ENCODE measurements at regions not wholly inside any gene's neighbourhood (a gene's known extent, or its start where the extent isn't known, plus 50 kb on each side); places are given as distances from the start of the nearest gene placed in this dataset.

- Histone ChIP-seq H3K27me3 (replicated peaks; ENCODE audit: control insufficient read depth, insufficient read depth, low read length) (no peaks in the 10 kb centered on the region), H3K9ac (ENCODE audit: low read length) (no peak overlapping the region), H3K36me3 (ENCODE audit: control insufficient read depth, insufficient read depth, low read length, severe bottlenecking) (no peaks in the 10 kb centered on the region), H3K4me1 (ENCODE audit: control insufficient read depth, insufficient read depth, low read length) (no peaks in the 10 kb centered on the region), H3K9me3 (ENCODE audit: control insufficient read depth, low read length) (no peaks in the 10 kb centered on the region), H3K4me3 (ENCODE audit: low read length) (no peak overlapping the region)
- DNase-seq (ENCODE audit: low read depth) = no peak
These were observed 308.9 kb downstream of the BTG1 start for GRCh38 chr12:91836696-91837095.

GRCh38 chr12:91836264-91836663 lies 309.4 kb downstream of the BTG1 start:
- Histone ChIP-seq H3K4me3 (ENCODE audit: low read length) (no peak overlapping the region), H3K9ac (ENCODE audit: low read length) (no peak overlapping the region), H3K36me3 (ENCODE audit: control insufficient read depth, insufficient read depth, low read length, severe bottlenecking) (no peaks in the 10 kb centered on the region), H3K27me3 (replicated peaks; ENCODE audit: control insufficient read depth, insufficient read depth, low read length) (no peaks in the 10 kb centered on the region), H3K9me3 (ENCODE audit: control insufficient read depth, low read length) (no peaks in the 10 kb centered on the region), H3K4me1 (ENCODE audit: control insufficient read depth, insufficient read depth, low read length) (no peaks in the 10 kb centered on the region)
- DNase-seq (ENCODE audit: low read depth) = no peak

GRCh38 chr12:91835693-91836092 lies 310.0 kb downstream of the BTG1 start:
- no peak for DNase-seq (ENCODE audit: low read depth)
- Histone ChIP-seq H3K4me1 (ENCODE audit: control insufficient read depth, insufficient read depth, low read length) (no peaks in the 10 kb centered on the region), H3K36me3 (ENCODE audit: control insufficient read depth, insufficient read depth, low read length, severe bottlenecking) (no peaks in the 10 kb centered on the region), H3K9ac (ENCODE audit: low read length) (no peak overlapping the region), H3K9me3 (ENCODE audit: control insufficient read depth, low read length) (no peaks in the 10 kb centered on the region), H3K4me3 (ENCODE audit: low read length) (no peak overlapping the region), H3K27me3 (replicated peaks; ENCODE audit: control insufficient read depth, insufficient read depth, low read length) (no peaks in the 10 kb centered on the region)

DNA sequence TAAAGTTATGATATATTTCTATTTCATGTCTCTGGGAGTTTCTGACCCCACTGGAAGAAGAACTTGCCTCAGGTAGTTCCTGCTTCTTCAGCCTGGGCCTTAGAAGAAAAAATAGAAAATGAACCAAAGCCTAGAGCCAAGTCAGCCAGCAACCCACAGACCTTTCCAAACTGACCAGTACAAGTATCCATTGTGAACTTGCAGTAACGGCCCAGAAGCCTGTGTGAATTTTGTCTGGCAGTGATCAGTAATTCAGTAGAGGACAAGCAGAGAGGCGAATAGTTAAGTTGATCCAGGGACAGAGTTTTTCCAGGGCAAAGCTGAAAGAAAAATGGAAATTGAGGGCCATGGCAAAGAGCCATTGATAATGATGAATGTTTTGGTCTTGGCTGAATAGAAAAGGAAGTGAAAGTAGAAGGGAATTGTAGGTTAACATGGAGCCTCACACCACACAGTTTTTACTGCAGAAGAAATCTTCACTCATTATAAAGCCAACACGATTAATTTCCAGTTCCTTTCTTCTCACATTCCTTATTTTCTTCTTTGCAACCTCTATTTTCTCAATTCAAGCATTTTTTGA lies 311.8 kb downstream of the BTG1 start:
- Histone ChIP-seq H3K9ac (ENCODE audit: low read length) (no peak overlapping the region), H3K27me3 (replicated peaks; ENCODE audit: control insufficient read depth, insufficient read depth, low read length) (no peaks in the 10 kb centered on the region), H3K4me1 (ENCODE audit: control insufficient read depth, insufficient read depth, low read length) (no peaks in the 10 kb centered on the region), H3K9me3 (ENCODE audit: control insufficient read depth, low read length) (no peaks in the 10 kb centered on the region), H3K4me3 (ENCODE audit: low read length) (no peak overlapping the region), H3K36me3 (ENCODE audit: control insufficient read depth, insufficient read depth, low read length, severe bottlenecking) (no peaks in the 10 kb centered on the region)
- DNase-seq (ENCODE audit: low read depth) = no peak

GRCh38 chr12:91825999-91826398 lies 319.6 kb downstream of the BTG1 start:
- no peaks in the 10 kb centered on the region for H3K9me3 ChIP-seq (ENCODE audit: control insufficient read depth, low read length)
- H3K27me3 ChIP-seq (replicated peaks; ENCODE audit: control insufficient read depth, insufficient read depth, low read length) = no peaks in the 10 kb centered on the region
- no peak for DNase-seq (ENCODE audit: low read depth)
- H3K36me3 ChIP-seq (ENCODE audit: control insufficient read depth, insufficient read depth, low read length, severe bottlenecking) = no peaks in the 10 kb centered on the region
- H3K9ac ChIP-seq (ENCODE audit: low read length) = no peak overlapping the region
- no peaks in the 10 kb centered on the region for H3K4me1 ChIP-seq (ENCODE audit: control insufficient read depth, insufficient read depth, low read length)
- no peak overlapping the region for H3K4me3 ChIP-seq (ENCODE audit: low read length)

DNA sequence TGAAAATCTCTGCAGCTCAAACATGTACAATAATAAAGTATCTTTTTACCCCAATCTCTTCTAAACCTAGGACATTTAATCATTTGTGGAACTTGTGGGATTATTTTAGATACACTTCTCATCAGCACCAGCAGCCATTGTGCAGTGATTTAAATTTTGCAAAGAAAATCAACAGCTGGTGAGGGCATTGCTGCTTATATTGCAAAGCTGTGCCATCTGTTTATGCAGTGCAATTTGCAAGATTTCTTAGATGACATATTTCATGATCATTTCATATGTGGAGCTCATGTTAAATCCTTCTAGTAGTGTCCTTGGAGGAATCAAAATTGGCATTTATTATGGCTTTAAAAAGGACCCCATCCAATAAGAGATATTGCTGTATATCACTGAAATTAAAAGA lies 320.7 kb downstream of the BTG1 start:
- Histone ChIP-seq H3K9ac (ENCODE audit: low read length) (no peak overlapping the region), H3K9me3 (ENCODE audit: control insufficient read depth, low read length) (peaks cover 3% of the 10 kb centered on the region), H3K36me3 (ENCODE audit: control insufficient read depth, insufficient read depth, low read length, severe bottlenecking) (no peaks in the 10 kb centered on the region), H3K4me1 (ENCODE audit: control insufficient read depth, insufficient read depth, low read length) (no peaks in the 10 kb centered on the region), H3K4me3 (ENCODE audit: low read length) (no peak overlapping the region), H3K27me3 (replicated peaks; ENCODE audit: control insufficient read depth, insufficient read depth, low read length) (no peaks in the 10 kb centered on the region)
- DNase-seq (ENCODE audit: low read depth) = no peak

DNA sequence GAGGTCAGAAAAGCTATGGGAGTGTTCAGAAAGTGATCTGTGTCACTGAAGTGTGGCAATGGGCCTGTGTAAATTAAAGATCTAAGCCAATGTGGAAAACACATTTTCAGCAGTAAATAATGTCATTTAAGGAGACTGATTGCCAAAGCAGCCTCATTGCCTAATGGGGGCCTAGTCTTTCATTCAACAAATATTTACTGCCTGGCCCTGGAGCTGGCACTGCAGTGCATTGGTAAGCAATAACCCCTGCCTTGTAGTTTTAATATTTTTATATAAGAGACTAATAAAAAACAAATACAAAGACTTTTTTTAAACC lies 326.6 kb downstream of the BTG1 start:
- peak overlapping the region; percentile 40 for H3K9ac ChIP-seq (ENCODE audit: low read length)
- H3K9me3 ChIP-seq (ENCODE audit: control insufficient read depth, low read length) = peaks cover 3% of the 10 kb centered on the region
- H3K4me1 ChIP-seq (ENCODE audit: control insufficient read depth, insufficient read depth, low read length) = peaks cover 28% of the 10 kb centered on the region
- no peaks in the 10 kb centered on the region for H3K27me3 ChIP-seq (replicated peaks; ENCODE audit: control insufficient read depth, insufficient read depth, low read length)
- peak; percentile 29 for DNase-seq (ENCODE audit: low read depth)
- H3K4me3 ChIP-seq (ENCODE audit: low read length) = no peak overlapping the region
- no peaks in the 10 kb centered on the region for H3K36me3 ChIP-seq (ENCODE audit: control insufficient read depth, insufficient read depth, low read length, severe bottlenecking)

DNA sequence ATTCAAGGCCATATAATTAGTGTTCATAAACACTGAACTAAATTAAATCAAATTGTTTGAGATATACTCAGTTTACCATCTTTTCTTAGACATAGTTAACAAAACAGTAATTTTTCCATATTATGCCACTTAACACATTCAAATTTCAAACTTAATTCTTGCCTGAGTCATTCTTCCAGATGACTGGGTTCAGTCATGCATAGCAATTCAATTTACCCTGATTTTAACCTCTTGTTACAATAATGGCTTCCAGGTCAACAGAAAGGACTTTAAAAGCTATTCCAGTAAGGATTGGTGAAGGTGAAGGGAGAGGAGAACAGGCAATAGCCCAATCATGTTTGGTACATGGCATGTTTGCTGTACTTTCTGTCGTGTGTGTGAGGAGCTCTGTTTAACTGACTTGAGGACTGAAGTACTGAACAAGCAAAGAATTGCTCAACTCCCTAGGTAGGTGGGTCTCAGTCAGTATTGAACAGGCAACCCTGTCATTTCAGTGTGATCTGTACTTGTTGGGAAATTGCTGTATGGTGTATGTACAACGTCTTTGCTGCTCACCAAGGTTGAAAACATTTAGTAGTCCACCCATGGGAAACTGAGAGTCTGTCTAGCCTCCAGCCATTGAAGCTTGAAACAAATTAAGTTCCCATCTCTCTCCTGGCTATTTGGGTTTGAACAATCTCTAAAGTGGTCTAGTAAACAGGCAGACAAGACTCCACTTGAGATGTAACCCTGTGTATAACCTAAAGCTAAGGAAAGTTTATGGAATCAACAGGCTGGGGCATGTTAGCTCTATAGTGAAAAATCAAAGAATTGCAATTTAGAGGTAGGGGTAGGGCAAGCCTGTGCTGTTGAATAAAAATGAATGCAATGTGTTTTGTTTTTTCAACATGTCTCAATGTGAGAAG lies 327.2 kb downstream of the BTG1 start:
- peak overlapping the region; percentile 38 for H3K9ac ChIP-seq (ENCODE audit: low read length)
- H3K4me1 ChIP-seq (ENCODE audit: control insufficient read depth, insufficient read depth, low read length) = peaks cover 28% of the 10 kb centered on the region
- H3K36me3 ChIP-seq (ENCODE audit: control insufficient read depth, insufficient read depth, low read length, severe bottlenecking) = no peaks in the 10 kb centered on the region
- H3K4me3 ChIP-seq (ENCODE audit: low read length) = no peak overlapping the region
- peak; percentile 12 for DNase-seq (ENCODE audit: low read depth)
- peaks cover 3% of the 10 kb centered on the region for H3K9me3 ChIP-seq (ENCODE audit: control insufficient read depth, low read length)
- H3K27me3 ChIP-seq (replicated peaks; ENCODE audit: control insufficient read depth, insufficient read depth, low read length) = no peaks in the 10 kb centered on the region

GRCh38 chr12:91817517-91817916 lies 328.1 kb downstream of the BTG1 start:
- Histone ChIP-seq H3K9ac (ENCODE audit: low read length) (no peak overlapping the region), H3K27me3 (replicated peaks; ENCODE audit: control insufficient read depth, insufficient read depth, low read length) (no peaks in the 10 kb centered on the region), H3K4me3 (ENCODE audit: low read length) (no peak overlapping the region), H3K4me1 (ENCODE audit: control insufficient read depth, insufficient read depth, low read length) (peaks cover 28% of the 10 kb centered on the region), H3K36me3 (ENCODE audit: control insufficient read depth, insufficient read depth, low read length, severe bottlenecking) (no peaks in the 10 kb centered on the region), H3K9me3 (ENCODE audit: control insufficient read depth, low read length) (peaks cover 3% of the 10 kb centered on the region)
- DNase-seq (ENCODE audit: low read depth) = no peak

DNA sequence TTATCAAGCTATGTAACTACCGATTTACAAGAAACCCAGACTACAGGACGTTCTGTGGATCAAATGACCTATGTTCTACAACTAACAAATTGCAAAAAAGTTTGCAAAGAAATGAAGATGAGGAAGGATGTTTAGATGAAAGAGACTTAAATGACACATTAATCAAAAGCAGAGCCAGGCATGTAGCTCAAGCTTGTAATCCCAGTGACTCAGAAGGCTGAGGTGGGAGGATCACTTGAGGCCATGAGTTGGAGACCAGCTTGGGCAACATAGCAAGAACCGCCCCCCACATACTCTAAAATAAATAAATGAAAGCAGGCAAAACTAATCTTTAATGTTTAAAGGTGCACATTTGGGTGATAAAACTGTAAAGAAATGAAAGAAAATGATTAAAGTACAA lies 331.9 kb downstream of the BTG1 start:
- H3K9ac ChIP-seq (ENCODE audit: low read length) = no peak overlapping the region
- no peak overlapping the region for H3K4me3 ChIP-seq (ENCODE audit: low read length)
- DNase-seq (ENCODE audit: low read depth) = peak; percentile 33
- no peaks in the 10 kb centered on the region for H3K36me3 ChIP-seq (ENCODE audit: control insufficient read depth, insufficient read depth, low read length, severe bottlenecking)
- H3K27me3 ChIP-seq (replicated peaks; ENCODE audit: control insufficient read depth, insufficient read depth, low read length) = no peaks in the 10 kb centered on the region
- H3K4me1 ChIP-seq (ENCODE audit: control insufficient read depth, insufficient read depth, low read length) = peaks cover 16% of the 10 kb centered on the region
- peaks cover 8% of the 10 kb centered on the region for H3K9me3 ChIP-seq (ENCODE audit: control insufficient read depth, low read length)

DNA sequence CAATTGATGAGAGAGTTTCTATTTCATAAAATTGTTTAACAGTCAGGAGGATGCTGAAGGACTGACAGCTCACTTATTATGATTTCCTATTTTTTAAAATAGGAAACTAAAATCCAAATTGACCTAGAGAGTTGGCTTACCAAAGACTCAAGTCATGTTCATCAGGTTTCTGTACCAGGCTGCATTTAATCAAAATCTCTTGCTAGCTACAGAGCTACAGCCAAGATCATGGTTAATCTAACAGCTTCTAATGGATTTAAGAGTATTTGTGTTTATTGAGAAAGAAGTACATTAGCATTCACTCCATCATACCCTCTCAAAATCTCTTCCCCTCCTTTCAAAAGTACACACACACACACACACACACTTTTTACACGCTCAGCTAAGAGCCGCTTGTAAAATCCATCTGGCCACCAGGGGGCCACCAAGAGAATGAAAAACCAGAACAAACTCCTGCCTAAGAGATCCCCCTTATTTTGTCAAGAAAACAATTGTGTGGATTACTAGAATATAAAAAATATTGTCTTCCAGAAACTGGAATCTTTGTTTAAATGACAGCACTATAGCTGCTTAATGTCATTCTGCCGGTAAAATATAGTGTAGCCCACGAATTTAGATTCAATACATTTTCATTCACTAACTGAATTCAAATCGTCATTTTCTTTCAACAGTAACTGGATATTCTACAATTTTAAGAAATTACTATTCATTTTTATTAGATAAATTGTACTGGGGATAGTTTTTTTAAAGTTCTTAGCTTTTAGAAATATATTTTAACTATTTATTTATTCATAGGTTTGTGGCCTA lies 334.0 kb downstream of the BTG1 start:
- Histone ChIP-seq H3K36me3 (ENCODE audit: control insufficient read depth, insufficient read depth, low read length, severe bottlenecking) (no peaks in the 10 kb centered on the region), H3K27me3 (replicated peaks; ENCODE audit: control insufficient read depth, insufficient read depth, low read length) (no peaks in the 10 kb centered on the region), H3K4me3 (ENCODE audit: low read length) (no peak overlapping the region), H3K9ac (ENCODE audit: low read length) (no peak overlapping the region), H3K4me1 (ENCODE audit: control insufficient read depth, insufficient read depth, low read length) (no peaks in the 10 kb centered on the region), H3K9me3 (ENCODE audit: control insufficient read depth, low read length) (peaks cover 14% of the 10 kb centered on the region)
- peak; percentile 86 for DNase-seq (ENCODE audit: low read depth)
